NCI-H69 (cell line): ENCODE measurements at regions not wholly inside any gene's neighbourhood (a gene's known extent, or its start where the extent isn't known, plus 50 kb on each side); places are given as distances from the start of the nearest gene placed in this dataset.
"Not testable (repeated sequence)": the region's sequence is repeated elsewhere in the genome, so short reads cannot be mapped to it uniquely, and the experiment has no call there.

Source experiments
- DNase-seq: peaks from one replicate; lab custom pipeline; 2025; lab: John Stamatoyannopoulos, UW

- DNase-seq, result no peak
These were observed 206.8 kb upstream of the ZNF217 start for GRCh38 chr20:53800418-53800817.

- DNase-seq, result no peak
These were observed 203.4 kb upstream of the ZNF217 start for GRCh38 chr20:53797085-53797484.

DNA sequence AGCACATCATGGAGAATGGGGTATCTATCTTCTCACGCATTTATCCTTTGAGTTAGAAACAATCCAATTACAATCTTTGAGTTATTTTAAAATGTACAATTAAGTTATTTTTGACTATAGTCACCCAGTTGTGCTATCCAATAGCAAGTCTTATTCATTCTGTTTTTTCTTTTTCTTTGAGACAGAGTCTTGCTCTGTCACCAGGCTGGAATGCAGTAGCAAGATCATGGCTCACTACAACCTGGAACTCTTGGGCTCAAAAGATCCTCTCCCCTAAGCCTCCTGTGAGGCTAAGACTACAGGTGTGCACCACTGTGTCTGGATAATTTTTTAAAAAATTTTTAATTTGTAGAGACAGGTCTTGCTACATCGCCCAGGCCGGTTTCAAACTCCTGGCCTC is 201.5 kb upstream of the ZNF217 start:
- no peak for DNase-seq

DNA sequence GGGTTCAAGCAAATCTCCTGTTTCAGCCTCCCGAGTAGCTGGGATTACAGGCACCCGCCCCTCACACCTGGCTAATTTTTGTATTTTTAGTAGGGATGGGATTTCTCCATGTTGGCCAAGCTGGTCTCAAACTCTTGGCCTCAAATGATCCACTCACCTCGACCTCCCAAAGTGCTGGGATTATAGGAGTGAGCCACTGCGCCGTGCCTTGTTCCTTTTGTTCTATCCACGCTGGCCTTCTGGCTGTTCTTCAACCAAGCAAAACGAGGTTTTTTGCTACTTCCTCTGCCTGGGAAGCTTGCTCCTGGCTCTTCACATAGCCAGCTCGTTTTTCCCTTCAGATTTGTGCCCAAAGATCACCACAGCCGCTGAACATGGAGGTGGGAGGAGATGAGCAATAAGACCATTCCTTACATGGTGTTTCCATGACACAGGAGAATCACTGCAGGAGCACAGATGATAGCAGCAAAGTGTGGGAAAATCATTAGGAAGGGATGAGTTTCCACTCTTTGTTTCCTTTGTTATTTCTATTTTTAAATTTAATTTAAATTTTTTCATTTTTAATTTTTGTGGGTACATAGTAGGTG is 201.0 kb upstream of the ZNF217 start:
- DNase-seq, result no peak

GRCh38 chr20:53793783-53794383 is 200.2 kb upstream of the ZNF217 start:
- DNase-seq, result no peak

GRCh38 chr20:53792946-53793536 is 199.4 kb upstream of the ZNF217 start:
- no peak for DNase-seq

GRCh38 chr20:53789989-53790675 is 196.5 kb upstream of the ZNF217 start:
- DNase-seq, result no peak

GRCh38 chr20:53788253-53789022 is 194.8 kb upstream of the ZNF217 start:
- no peak for DNase-seq

DNA sequence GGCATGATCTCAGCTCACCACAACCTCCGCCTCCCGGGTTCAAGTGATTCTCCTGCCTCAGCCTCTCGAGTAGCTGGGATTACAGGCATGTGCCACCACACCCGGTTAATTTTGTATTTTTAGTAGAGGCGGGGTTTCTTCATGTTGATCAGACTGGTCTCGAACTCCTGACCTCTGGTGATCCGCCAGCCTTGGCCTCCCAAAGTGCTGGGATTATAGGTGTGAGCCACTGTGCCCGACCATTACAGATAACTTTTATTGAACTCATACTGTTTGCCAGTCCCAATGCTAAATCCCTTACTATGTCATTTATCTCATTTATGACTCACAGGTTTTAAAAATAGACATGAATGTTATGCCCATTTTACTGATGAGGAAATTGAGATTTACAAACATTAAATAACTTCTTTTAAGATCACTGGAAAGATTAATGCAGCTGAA is 193.9 kb upstream of the ZNF217 start:
- not testable (repeated sequence) for DNase-seq

GRCh38 chr20:53786445-53787267 is 193.0 kb upstream of the ZNF217 start:
- DNase-seq, result no peak

- DNase-seq, result no peak
These were observed 192.4 kb upstream of the ZNF217 start for GRCh38 chr20:53786071-53786444.

DNA sequence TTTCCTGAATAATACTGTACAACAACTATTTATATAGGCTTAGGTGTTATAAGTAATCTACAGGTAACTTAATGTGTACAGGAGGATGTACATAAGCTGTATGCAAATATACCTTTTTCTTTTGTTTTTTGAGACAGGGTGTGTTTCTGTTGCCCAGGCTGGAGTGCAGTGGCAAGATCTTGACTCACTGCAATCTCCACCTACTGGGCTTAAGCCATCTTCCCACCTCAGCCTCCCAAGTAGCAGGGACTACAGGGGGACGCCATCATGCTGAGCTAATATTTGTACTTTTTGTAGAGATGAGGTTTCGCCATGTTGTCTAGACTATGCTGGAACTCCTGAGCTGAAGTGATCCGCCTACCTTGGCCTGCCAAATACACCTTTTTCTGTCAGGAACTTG is 191.7 kb upstream of the ZNF217 start:
- no peak for DNase-seq

GRCh38 chr20:53783768-53784167 is 190.1 kb upstream of the ZNF217 start:
- DNase-seq, result no peak

DNA sequence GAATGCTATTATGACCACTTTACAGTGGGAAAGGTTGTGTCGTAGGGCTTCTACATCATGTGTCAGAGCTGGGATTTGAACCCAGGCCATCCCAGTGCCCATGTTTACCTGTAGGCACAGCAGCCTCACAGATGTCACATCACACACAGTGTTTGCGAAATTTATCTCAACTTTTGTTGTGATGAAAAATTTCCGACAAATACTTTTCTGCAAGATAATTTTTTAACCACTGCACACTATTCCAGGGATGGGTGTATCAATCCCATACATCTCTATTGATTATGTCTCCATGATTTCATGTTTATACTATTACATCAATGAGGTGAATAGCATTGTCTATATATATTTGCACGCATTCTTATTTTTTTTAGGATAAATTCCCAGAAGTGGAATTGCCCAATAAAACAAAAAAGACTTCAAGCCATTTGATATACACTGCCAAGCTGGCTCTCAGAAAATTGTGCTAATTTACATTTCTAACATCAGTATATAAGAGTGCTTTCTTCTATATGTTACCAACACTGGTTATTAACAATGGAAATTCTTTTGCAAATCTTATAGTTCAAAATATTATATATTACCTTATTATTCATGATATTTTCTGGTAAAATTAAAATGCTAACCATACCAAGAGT is 189.1 kb upstream of the ZNF217 start:
- no peak for DNase-seq

DNA sequence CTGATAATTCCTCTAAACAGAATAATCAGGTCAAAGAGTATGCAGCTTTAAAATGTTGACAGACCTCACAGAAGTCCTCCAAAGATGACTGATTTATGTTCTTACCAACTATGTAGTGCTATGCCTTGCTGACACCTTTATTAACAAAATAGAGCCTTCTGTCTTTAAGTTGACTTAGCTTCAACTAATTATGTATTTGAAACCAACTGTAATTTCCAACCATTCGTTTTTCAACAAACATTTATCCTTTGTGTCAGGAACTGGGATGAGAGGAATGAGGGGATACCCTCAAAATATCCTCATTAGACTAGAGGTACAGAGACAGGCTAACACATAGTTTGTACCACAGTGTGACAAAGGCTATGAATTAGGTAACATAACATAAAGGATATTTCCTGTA is 186.2 kb upstream of the ZNF217 start:
- no peak for DNase-seq

GRCh38 chr20:53778736-53779135 is 185.1 kb upstream of the ZNF217 start:
- DNase-seq, result no peak

DNA sequence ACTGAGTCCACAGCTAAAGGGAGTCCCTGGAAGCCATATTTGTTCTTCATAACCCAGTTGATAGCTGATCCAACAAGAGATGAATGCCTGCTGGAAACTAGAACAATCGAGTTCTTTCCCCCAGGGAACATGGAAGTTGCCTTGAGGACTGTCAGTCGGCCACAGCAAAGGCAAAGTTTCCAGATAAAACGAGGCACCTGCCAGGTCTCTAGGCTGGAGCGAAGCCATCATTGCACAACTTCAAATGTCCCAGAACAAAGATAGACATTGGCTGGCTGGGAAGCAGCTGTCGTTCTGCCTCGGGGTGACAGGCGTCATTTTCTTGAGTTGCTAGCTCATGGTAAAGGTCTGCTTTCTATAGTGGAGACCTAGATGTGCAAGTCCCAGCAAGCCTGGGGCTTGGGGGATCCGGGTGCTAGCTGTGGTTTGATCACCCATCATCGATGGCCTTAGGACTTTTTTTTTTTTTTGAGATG is 184.4 kb upstream of the ZNF217 start:
- DNase-seq, result no peak

DNA sequence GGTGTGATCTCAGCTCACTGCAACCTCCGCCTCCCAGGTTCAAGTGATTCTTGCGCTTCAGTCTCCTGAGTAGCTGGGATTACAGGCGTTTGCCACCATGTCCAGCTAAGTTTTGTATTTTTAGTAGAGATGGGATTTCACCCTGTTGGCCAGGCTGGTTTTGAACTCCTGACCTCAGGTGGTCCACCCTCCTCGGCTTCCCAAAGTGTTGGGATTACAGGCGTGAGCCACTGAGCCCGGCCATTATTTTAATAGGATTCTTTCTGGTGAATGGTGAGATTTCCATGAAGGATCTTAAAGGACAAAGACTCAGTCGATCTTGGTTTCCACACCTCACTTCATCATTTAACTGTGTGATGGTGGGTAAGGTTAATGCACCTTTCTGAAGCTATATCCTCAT is 183.8 kb upstream of the ZNF217 start:
- not testable (repeated sequence) for DNase-seq

- DNase-seq, result no peak
These were observed 183.2 kb upstream of the ZNF217 start for GRCh38 chr20:53776858-53777257.

DNA sequence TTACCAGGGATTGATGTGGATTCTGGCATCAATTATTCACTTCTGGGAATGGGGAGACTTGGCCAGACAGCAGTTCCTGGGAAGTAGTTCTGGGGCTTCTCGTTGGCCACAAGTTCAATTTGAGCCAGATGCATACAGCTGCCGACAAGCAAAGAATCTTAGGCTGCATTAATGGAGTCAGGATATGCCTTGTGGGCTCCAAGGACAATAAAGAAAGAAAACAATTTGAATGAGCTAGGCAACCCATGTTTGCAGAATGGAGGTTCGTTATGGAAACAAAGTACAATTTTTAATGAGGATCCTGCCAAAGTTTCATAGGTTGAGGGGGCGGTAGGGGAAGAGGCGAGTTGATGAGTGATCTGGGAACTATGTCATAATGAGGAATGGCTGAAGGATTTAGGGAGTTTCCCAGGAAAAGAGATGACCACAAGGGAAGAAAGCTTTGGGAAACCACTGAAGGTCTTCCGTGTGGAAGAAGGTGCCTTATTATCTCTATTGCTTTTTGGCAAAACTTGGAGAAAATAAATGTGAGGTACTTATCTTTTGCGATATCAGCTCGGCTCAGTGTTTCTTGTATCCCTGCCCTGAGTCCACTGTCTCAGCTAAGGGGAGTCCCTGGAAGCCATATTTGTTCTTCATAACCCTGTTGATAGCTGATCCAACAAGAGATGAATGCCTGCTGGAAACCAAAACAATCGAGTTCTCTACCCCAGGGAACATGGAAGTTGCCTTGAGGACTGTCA is 181.0 kb upstream of the ZNF217 start:
- no peak for DNase-seq
